ENCODE measurements at regions not wholly inside any gene's neighbourhood (a gene's known extent, or its start where the extent isn't known, plus 50 kb on each side); places are given as distances from the start of the nearest gene placed in this dataset.

- ATAC-seq (no peak), FAIRE-seq (no peak), DNase-seq (ENCODE audit: low read depth in 1 of 2, low spot score in 1 of 2) (no peak)
- Histone ChIP-seq H3K4me2 (no peak overlapping the region), H3K4me1 (no peaks in the 10 kb centered on the region), H3K9me3 (no peaks in the 10 kb centered on the region), H3K4me3 (no peak overlapping the region), H3K27ac (no peak overlapping the region)
- TF ChIP-seq E2F6 (IDR thresholded peaks at IDR 0.05; ENCODE audit: borderline replicate concordance, low read depth) (no peak), TP53 (CRISPR knock-in tag; IDR thresholded peaks at IDR 0.05) (no peak), GATA3 (IDR thresholded peaks at IDR 0.05; ENCODE audit: borderline replicate concordance) (no peak), HDAC2 (IDR thresholded peaks at IDR 0.05) (no peak), PBX3 (IDR thresholded peaks at IDR 0.05) (no peak), NPAS2 (CRISPR knock-in tag; IDR thresholded peaks at IDR 0.05; ENCODE audit: borderline replicate concordance) (no peak), ESRRA (IDR thresholded peaks at IDR 0.05; ENCODE audit: borderline replicate concordance, low read length) (no peak), HOXB13 (CRISPR knock-in tag; IDR thresholded peaks at IDR 0.05; ENCODE audit: low read depth) (no peak), ZFP36 (IDR thresholded peaks at IDR 0.05; ENCODE audit: borderline replicate concordance, partially characterized antibody) (no peak), CEBPB (IDR thresholded peaks at IDR 0.05) (no peak), TFCP2L1 (CRISPR knock-in tag; IDR thresholded peaks at IDR 0.05) (no peak), BHLHE40 (IDR thresholded peaks at IDR 0.05; ENCODE audit: low read depth, low read length) (no peak), CHD2 (IDR thresholded peaks at IDR 0.05; ENCODE audit: low read length, partially characterized antibody) (no peak), RAD21 (conservative IDR thresholded peaks at IDR 0.05 in 1 of 2, IDR thresholded peaks at IDR 0.05 in 1 of 2) (no peak), FOSL2 (IDR thresholded peaks at IDR 0.05) (no peak), FOSL2 (CRISPR knock-in tag; IDR thresholded peaks at IDR 0.05) (no peak), CHD4 (IDR thresholded peaks at IDR 0.05; ENCODE audit: borderline replicate concordance) (no peak), HMGXB4 (CRISPR knock-in tag; IDR thresholded peaks at IDR 0.05; ENCODE audit: borderline replicate concordance) (no peak), EHMT2 (IDR thresholded peaks at IDR 0.05; ENCODE audit: low read depth) (no peak), POLR2A (IDR thresholded peaks at IDR 0.05; ENCODE audit: low read length) (no peak), CBX8 (IDR thresholded peaks at IDR 0.05) (no peak)
- CTCF ChIA-PET, result no interaction called here
- WGBS (ENCODE audit: missing lambda C conversion rate), result 86% methylated on average over 2 of the region's 2 CpGs
- POLR2A ChIA-PET, result no interaction called here
These were observed 1303.3 kb downstream of the OTOL1 start for GRCh38 chr3:162799910-162800309.

GRCh38 chr3:162802228-162802965 is 1305.8 kb downstream of the OTOL1 start:
- no peak overlapping the region for H3K27ac ChIP-seq
- DNase-seq (ENCODE audit: low read depth in 1 of 2, low spot score in 1 of 2) (no peak), ATAC-seq (no peak), FAIRE-seq (no peak)
- WGBS (ENCODE audit: missing lambda C conversion rate), result 80% methylated on average over 4 of the region's 4 CpGs
- ChIA-PET POLR2A (no interaction called here), CTCF (no interaction called here)
- no peak overlapping the region for H3K4me3 ChIP-seq
- H3K4me1 ChIP-seq, result no peaks in the 10 kb centered on the region
- H3K4me2 ChIP-seq, result no peak overlapping the region
- TF ChIP-seq RFX5 (IDR thresholded peaks at IDR 0.05) (no peak), NFE2L2 (conservative IDR thresholded peaks at IDR 0.05; ENCODE audit: low read length) (no peak), EHMT2 (IDR thresholded peaks at IDR 0.05; ENCODE audit: low read depth) (no peak), CBX2 (IDR thresholded peaks at IDR 0.05; ENCODE audit: borderline replicate concordance, low read depth) (no peak), SREBF2 (IDR thresholded peaks at IDR 0.05) (no peak), ZFP36 (IDR thresholded peaks at IDR 0.05; ENCODE audit: borderline replicate concordance, partially characterized antibody) (no peak), FOSL2 (IDR thresholded peaks at IDR 0.05) (no peak), FOSL2 (CRISPR knock-in tag; IDR thresholded peaks at IDR 0.05) (no peak)
- H3K9me3 ChIP-seq, result no peaks in the 10 kb centered on the region

Data from A549 (cell line).